GM19240 (cell line): ENCODE measurements at regions not wholly inside any gene's neighbourhood (a gene's known extent, or its start where the extent isn't known, plus 50 kb on each side); places are given as distances from the start of the nearest gene placed in this dataset.
"Not testable (repeated sequence)": the region's sequence is repeated elsewhere in the genome, so short reads cannot be mapped to it uniquely, and the experiment has no call there.

Source experiments
- DNase-seq: peaks from one replicate; pipeline ENCODE4 v3.0.0; 2011; ENCODE audit warnings: low spot score; ENCODE audit not compliant: insufficient read length

- DNase-seq = no peak
Measured at GRCh38 chr6:145260484-145261175, 474.7 kb downstream of the EPM2A start.

- DNase-seq = no peak
Measured at GRCh38 chr6:145261758-145262157, 473.6 kb downstream of the EPM2A start.

- DNase-seq = no peak
Measured at GRCh38 chr6:145262771-145263170, 472.5 kb downstream of the EPM2A start.

GRCh38 chr6:145263778-145264211, 471.5 kb downstream of the EPM2A start:
- DNase-seq = no peak

GRCh38 chr6:145266432-145267075, 468.8 kb downstream of the EPM2A start:
- DNase-seq = no peak

GRCh38 chr6:145267076-145267867, 468.0 kb downstream of the EPM2A start:
- no peak for DNase-seq

GRCh38 chr6:145270464-145270863, 464.9 kb downstream of the EPM2A start:
- DNase-seq = no peak

GRCh38 chr6:145271040-145271439, 464.3 kb downstream of the EPM2A start:
- DNase-seq = no peak

- DNase-seq = no peak
Measured at GRCh38 chr6:145271577-145271976, 463.7 kb downstream of the EPM2A start.

GRCh38 chr6:145272246-145272645, 463.1 kb downstream of the EPM2A start:
- DNase-seq = no peak

GRCh38 chr6:145273136-145273535, 462.2 kb downstream of the EPM2A start:
- no peak for DNase-seq

GRCh38 chr6:145274083-145274482, 461.2 kb downstream of the EPM2A start:
- DNase-seq = no peak

- DNase-seq = no peak
Measured at GRCh38 chr6:145275019-145275418, 460.3 kb downstream of the EPM2A start.

- no peak for DNase-seq
Measured at GRCh38 chr6:145275787-145276186, 459.5 kb downstream of the EPM2A start.

- no peak for DNase-seq
Measured at GRCh38 chr6:145276756-145277155, 458.6 kb downstream of the EPM2A start.

GRCh38 chr6:145277358-145278086, 457.8 kb downstream of the EPM2A start:
- DNase-seq = no peak

- no peak for DNase-seq
Measured at GRCh38 chr6:145278163-145278807, 457.0 kb downstream of the EPM2A start.

- no peak for DNase-seq
Measured at GRCh38 chr6:145279551-145279950, 455.8 kb downstream of the EPM2A start.

- DNase-seq = no peak
Measured at GRCh38 chr6:145279993-145280392, 455.3 kb downstream of the EPM2A start.

- DNase-seq = not testable (repeated sequence)
Measured at GRCh38 chr6:145283209-145283608, 452.1 kb downstream of the EPM2A start.

- no peak for DNase-seq
Measured at GRCh38 chr6:145283856-145284255, 451.5 kb downstream of the EPM2A start.
